SU-DHL-6 (cell line): ENCODE measurements at regions not wholly inside any gene's neighbourhood (a gene's known extent, or its start where the extent isn't known, plus 50 kb on each side); places are given as distances from the start of the nearest gene placed in this dataset.

ENCODE experiments used
- H2AFZ ChIP-seq: fragments of 200-600 bp; sonication (generic); 2 replicates; pipeline ENCODE4 v1.6.1; 2014; ENCODE audit warnings: low read depth, mild to moderate bottlenecking, moderate library complexity, mixed read lengths, antibody characterized with exemption, low read length; ENCODE audit not compliant: severe bottlenecking
- H3F3A ChIP-seq: fragments of 200-600 bp; shearing (Covaris generic); 2 replicates; pipeline ENCODE4 v1.6.0; 2016; ENCODE audit warnings: antibody characterized with exemption, mild to moderate bottlenecking; ENCODE audit not compliant: insufficient read depth
- H3K27ac ChIP-seq: fragments of 200-600 bp; sonication (generic); 2 replicates; pipeline ENCODE4 v1.5.1; 2016; ENCODE audit warnings: low read depth, mild to moderate bottlenecking, low read length, moderate library complexity, mixed read lengths
- H3K27me3 ChIP-seq: fragments of 200-600 bp; sonication (generic), shearing (Covaris generic); 2 replicates; pipeline ENCODE4 v1.6.0; 2014; ENCODE audit warnings: mild to moderate bottlenecking, low read length
- H3K36me3 ChIP-seq: fragments of 200-600 bp; sonication (generic); 2 replicates; pipeline ENCODE4 v1.6.1; 2014; ENCODE audit warnings: mild to moderate bottlenecking, low read length, mixed read lengths
- H3K4me2 ChIP-seq: fragments of 300-600, 200-600 bp; shearing (Covaris generic), sonication (generic); 2 replicates; pipeline ENCODE4 v1.6.0; 2014; ENCODE audit warnings: low read length, low read depth, mild to moderate bottlenecking; ENCODE audit not compliant: poor library complexity, severe bottlenecking
- H3K4me3 ChIP-seq: fragments of 200-600 bp; sonication (generic); 2 replicates; pipeline ENCODE4 v1.5.1; 2014; ENCODE audit warnings: antibody characterized with exemption, low read length, mild to moderate bottlenecking, mixed read lengths; ENCODE audit not compliant: insufficient read depth, poor library complexity, severe bottlenecking
- H3K79me2 ChIP-seq: fragments of 200-600 bp; sonication (generic); 2 replicates; pipeline ENCODE4 v1.6.1; 2014; ENCODE audit warnings: mild to moderate bottlenecking, low read length, moderate library complexity; ENCODE audit not compliant: insufficient read depth
- H3K9ac ChIP-seq: fragments of 200-600 bp; sonication (generic); 2 replicates; pipeline ENCODE4 v1.7.0; 2014; ENCODE audit warnings: mild to moderate bottlenecking, low read length
- H3K9me2 ChIP-seq: fragments of 200-600 bp; sonication (generic); replicated peaks from 2 replicates; pipeline ENCODE4 v1.6.1; 2014; ENCODE audit warnings: low read length; ENCODE audit not compliant: insufficient read depth
- H3K9me3 ChIP-seq: fragments of 200-600 bp; sonication (generic); 2 replicates; pipeline ENCODE4 v1.6.1; 2014; ENCODE audit warnings: low read length, mixed read lengths; ENCODE audit not compliant: insufficient read depth
- H4K20me1 ChIP-seq: fragments of 200-600 bp; sonication (generic); 2 replicates; pipeline ENCODE4 v1.6.1; 2014; ENCODE audit warnings: low read depth, mild to moderate bottlenecking, antibody characterized with exemption, low read length, moderate library complexity, mixed read lengths
- EZH2phosphoT487 ChIP-seq: fragments of 200-600 bp; sonication (generic), shearing (Covaris generic); conservative IDR thresholded peaks from 2 replicates; pipeline ENCODE4 v1.6.1; 2018; ENCODE audit warnings: mild to moderate bottlenecking, antibody characterized with exemption, low read length, moderate library complexity, mixed read lengths
- TF ChIP-seq, protein P1 (sequence below): fragments of 200-600 bp; sonication (generic); IDR thresholded peaks from one replicate; pipeline ENCODE4 v1.5.1; 2017; ENCODE audit warnings: antibody characterized with exemption, mild to moderate bottlenecking, low read length, moderate library complexity; ENCODE audit not compliant: insufficient read depth, poor library complexity, severe bottlenecking

DNA sequence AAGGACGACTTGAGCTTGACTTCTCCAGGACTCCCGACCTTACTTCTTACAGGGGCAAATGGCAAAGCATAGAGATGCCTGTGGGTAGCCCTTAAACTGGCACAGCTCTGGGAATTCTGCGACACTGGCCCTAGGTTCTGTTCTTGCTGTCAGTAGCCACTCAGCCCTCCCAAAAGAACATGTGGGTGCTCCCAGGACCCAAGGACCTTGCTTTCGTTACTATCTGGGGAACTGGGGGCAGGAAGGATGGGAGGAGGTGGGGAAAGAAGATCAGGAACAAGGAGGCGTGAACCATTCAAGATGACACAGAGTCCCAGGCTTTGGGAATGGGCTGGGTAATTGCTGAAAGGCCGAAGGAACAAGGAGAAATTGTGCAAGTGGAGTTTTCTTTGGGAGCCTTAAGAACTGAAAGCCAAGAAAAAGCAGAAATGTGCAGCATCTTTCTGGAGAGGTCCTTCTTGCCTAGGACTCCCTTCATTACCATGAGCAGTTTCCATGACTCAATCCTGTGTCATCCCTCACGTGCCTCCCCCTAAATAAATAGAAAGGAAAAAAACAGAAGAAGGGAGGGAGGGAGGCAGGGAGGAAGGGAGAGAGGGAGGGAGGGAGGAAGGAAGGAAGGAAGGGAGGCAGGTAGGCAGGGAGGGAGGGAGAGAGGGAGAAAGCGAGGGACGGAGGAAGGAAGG lies 284.6 kb upstream of the FOXQ1 start:
- H3K9me3 ChIP-seq: no peaks in the 10 kb centered on the region
- no peak overlapping the region for H3K27ac ChIP-seq
- no peak overlapping the region for H3K4me2 ChIP-seq
- no peaks in the 10 kb centered on the region for H3K36me3 ChIP-seq
- no peak overlapping the region for H3K9ac ChIP-seq
- 0 out of 2 replicates have a peak, but pooled peaks cover 3% of the 10 kb centered on the region for H3K27me3 ChIP-seq
- no peak overlapping the region for H3K4me3 ChIP-seq
- TF ChIP-seq EZH2phosphoT487: no peak
- TF ChIP-seq, protein P1, sequence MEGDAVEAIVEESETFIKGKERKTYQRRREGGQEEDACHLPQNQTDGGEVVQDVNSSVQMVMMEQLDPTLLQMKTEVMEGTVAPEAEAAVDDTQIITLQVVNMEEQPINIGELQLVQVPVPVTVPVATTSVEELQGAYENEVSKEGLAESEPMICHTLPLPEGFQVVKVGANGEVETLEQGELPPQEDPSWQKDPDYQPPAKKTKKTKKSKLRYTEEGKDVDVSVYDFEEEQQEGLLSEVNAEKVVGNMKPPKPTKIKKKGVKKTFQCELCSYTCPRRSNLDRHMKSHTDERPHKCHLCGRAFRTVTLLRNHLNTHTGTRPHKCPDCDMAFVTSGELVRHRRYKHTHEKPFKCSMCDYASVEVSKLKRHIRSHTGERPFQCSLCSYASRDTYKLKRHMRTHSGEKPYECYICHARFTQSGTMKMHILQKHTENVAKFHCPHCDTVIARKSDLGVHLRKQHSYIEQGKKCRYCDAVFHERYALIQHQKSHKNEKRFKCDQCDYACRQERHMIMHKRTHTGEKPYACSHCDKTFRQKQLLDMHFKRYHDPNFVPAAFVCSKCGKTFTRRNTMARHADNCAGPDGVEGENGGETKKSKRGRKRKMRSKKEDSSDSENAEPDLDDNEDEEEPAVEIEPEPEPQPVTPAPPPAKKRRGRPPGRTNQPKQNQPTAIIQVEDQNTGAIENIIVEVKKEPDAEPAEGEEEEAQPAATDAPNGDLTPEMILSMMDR: no peak
- H4K20me1 ChIP-seq: no peaks in the 10 kb centered on the region
- no peak overlapping the region for H2AFZ ChIP-seq
- no peaks in the 10 kb centered on the region for H3K79me2 ChIP-seq
- H3F3A ChIP-seq: no peaks in the 10 kb centered on the region
- no peaks in the 10 kb centered on the region for H3K9me2 ChIP-seq

DNA sequence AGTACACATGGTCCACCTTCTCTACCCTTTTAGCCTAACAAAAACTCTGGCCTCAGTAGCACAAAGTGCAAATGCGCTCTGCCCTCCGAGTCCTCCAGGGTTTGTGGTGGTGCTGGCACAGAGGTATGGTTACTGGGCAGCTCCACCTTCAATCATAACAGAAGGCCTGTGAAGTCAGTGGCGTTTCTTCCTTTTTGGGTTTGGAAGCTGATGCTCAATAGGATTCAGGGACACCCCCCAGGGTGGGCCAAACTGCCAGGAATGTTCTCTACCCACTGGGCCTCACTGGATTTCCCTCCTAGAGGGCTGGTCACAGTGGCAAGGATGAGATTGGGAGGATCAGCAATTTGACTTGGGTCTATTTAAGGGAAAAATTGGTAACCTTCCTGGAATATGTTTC lies 286.1 kb upstream of the FOXQ1 start:
- Histone ChIP-seq H3K4me3 (no peak overlapping the region), H4K20me1 (no peaks in the 10 kb centered on the region), H3K79me2 (no peaks in the 10 kb centered on the region), H3K9me2 (no peaks in the 10 kb centered on the region), H3K4me2 (no peak overlapping the region), H3F3A (no peaks in the 10 kb centered on the region), H3K27me3 (no peaks in the 10 kb centered on the region), H3K9me3 (no peaks in the 10 kb centered on the region), H3K27ac (no peak overlapping the region), H3K9ac (no peak overlapping the region), H3K36me3 (no peaks in the 10 kb centered on the region), H2AFZ (no peak overlapping the region)
- TF ChIP-seq, protein P1: no peak
- no peak for TF ChIP-seq EZH2phosphoT487

DNA sequence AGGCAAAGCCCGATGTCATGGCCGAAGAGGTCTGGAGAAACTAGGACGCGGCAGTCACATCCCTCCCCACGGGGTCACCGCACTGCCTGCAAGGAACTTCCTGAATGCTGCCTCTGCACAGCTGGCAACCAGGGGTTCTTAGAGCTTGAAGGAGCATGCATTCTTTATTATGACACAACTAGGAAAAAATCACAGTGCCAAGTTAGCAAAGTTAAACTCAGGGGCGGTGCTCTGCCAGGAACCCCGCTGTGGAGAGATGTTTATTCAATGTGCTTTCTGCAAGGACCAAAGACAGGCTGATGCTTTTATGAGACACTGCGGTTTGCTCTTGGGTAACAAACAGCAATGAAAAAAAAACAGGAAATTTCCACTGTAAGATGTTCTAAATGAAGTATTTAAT lies 287.3 kb upstream of the FOXQ1 start:
- TF ChIP-seq, protein P1: no peak
- TF ChIP-seq EZH2phosphoT487: no peak
- no peak overlapping the region for H3K4me3 ChIP-seq
- H3K9me3 ChIP-seq: no peaks in the 10 kb centered on the region
- no peaks in the 10 kb centered on the region for H3K27me3 ChIP-seq
- H4K20me1 ChIP-seq: no peaks in the 10 kb centered on the region
- no peak overlapping the region for H2AFZ ChIP-seq
- H3K36me3 ChIP-seq: no peaks in the 10 kb centered on the region
- no peaks in the 10 kb centered on the region for H3F3A ChIP-seq
- no peak overlapping the region for H3K27ac ChIP-seq
- H3K4me2 ChIP-seq: no peak overlapping the region
- H3K9me2 ChIP-seq: no peaks in the 10 kb centered on the region
- H3K79me2 ChIP-seq: no peaks in the 10 kb centered on the region
- H3K9ac ChIP-seq: no peak overlapping the region
